EL (cell line): ENCODE measurements at regions not wholly inside any gene's neighbourhood (a gene's known extent, or its start where the extent isn't known, plus 50 kb on each side); places are given as distances from the start of the nearest gene placed in this dataset.
"Not testable (repeated sequence)": the region's sequence is repeated elsewhere in the genome, so short reads cannot be mapped to it uniquely, and the experiment has no call there.

Experiments used
- DNase-seq: peaks from one replicate; pipeline ENCODE4 v3.0.0-alpha.2; 2016

DNA sequence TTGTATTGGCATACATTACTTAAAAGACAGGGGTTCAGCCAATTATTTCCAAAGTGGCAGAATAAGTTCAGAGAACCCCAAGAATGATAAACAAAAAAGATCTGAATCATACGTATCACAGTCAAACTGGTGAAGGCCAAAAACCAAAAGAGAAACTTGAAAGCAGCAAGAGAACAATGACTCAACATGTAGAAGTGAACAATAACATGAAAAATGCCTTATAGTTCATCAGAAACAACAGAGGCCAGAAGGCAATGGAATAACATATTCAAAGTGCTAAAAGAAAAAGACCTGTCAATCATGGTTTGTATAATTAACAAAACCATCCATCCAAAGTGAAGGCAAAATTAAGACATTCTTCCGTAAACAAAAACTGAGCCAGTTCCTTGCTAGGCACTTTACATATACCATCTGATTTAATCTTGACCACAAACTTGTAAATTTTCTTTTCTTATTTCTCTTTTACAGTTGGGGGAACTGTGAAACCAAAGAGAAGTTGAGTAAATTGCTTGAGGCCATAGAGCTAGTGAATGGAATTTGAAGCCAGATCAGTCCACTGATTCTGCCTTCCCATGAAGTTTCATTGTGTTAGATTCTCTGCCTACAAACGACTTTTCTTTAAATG lies 232.1 kb upstream of the SEL1L start:
- no peak for DNase-seq

DNA sequence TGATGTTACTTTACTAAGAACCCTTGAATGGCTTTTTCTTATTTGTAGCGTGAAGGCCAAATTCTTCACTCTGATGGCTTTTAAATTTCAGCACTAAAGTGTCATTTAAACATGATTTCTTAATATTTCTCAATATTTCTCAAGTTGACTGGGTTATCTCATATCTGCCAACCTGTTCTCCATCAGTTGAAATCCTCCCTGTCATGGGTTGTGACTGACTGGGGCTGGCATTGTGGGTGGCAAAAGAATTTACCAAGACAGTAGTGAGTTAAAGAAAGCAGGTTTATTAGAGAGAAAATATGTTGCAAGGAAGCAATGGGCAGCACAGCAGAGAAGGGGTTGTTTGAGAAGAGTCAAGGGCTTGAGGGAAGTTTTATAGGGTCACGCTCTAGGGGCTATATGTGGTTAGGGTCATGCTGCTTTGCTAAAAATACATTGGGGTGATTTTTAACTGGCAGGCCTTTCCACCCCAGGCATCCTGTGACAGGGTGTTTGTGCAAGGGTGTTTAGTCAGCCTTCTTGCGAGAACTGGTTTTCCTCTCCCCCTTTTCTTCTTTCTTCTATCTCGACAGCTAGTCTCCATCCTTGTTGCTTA lies 232.8 kb upstream of the SEL1L start:
- no peak for DNase-seq

- DNase-seq = no peak
Observed at GRCh38 chr14:81767266-81767995, 233.8 kb upstream of the SEL1L start.

DNA sequence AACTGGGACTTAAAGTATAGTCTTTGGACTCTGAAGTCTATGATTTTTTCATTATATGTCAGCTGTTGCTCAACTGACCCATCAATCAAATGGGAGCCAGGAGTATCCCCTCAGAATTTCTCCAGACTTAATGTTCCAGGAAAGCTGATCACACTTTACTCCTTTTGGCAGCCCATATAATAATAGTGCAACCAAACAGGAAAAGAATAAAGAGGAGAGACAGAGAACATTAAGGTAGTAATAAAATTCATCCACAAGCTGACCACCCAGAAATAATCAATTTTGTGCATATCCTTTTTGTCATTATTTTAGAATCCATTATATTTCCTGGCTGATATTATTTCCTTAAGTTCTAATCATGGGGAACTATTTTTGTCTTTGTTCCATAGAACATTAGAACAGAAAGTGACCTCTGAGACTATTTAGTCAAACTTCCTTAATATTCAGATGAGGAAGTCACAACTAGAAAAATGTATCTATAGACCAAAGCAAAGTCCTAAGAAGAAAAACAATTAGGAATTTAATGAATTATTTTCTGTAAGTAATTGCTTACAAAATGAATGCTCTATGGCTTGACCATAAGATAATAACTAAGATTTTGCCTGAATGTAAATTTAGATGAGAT lies 238.1 kb upstream of the SEL1L start:
- no peak for DNase-seq

- no peak for DNase-seq
Observed at GRCh38 chr14:81772381-81772780, 238.7 kb upstream of the SEL1L start.

- no peak for DNase-seq
Observed at GRCh38 chr14:81776531-81776930, 242.9 kb upstream of the SEL1L start.

- not testable (repeated sequence) for DNase-seq
Observed at GRCh38 chr14:81781798-81782197, 248.1 kb upstream of the SEL1L start.

DNA sequence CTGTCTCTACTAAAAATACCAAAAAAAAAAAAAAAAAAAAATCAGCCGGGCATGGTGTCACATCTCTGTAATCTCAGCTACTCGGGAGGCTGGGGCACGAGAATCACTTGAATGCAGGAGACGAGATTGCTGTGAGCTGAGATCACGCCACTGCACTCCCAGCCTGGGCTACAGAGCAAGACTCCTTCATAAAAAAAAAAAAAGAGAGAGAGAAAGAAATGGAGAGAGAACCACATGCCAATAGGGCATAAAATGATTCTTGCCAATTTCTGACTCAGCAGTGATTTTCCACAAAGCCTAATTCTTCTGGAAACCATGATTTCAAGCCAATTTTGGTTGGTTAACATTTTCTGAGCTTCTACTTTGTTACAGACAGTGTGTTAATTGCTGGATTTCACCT lies 250.4 kb upstream of the SEL1L start:
- no peak for DNase-seq

DNA sequence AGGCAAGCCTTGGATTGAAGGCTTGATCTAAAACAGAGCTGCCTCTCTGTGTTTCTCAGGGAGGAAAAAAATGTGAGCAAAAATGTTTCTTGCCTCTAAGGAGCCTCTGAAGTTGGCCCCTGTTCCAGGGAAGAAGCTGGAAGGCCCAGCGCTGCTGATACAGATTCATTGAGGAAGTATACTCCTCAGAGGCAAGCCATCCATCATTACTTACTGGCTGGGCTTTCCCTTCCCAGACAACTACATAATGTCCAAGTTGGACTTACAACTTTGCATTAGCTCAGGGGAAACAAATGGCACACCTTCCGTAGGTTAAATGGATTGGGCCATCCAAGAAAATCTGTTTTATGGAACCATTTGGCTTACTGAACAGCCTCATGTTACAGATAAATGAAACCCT lies 263.7 kb upstream of the SEL1L start:
- DNase-seq = no peak

GRCh38 chr14:81801921-81802320 lies 268.3 kb upstream of the SEL1L start:
- no peak for DNase-seq

DNA sequence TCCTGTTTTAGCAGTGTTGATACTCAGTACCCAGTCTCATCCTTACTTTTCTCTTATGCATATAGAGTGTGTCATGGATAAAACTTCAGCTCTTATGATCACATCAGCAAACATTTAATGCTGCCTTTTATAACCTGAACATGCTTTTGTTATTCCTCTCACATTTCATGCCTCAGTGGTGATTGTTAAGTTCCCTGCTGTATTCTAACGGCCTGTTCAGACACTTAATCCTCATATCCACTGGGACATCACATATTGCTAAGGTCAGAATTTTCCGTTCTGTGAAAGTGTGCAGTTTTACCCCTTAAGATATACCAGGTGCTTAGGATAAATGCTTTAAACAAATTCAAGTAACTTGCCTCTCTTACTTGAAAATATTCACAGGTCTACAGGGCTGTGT lies 268.7 kb upstream of the SEL1L start:
- no peak for DNase-seq

GRCh38 chr14:81805785-81806184 lies 272.1 kb upstream of the SEL1L start:
- DNase-seq = no peak

GRCh38 chr14:81811705-81812269 lies 278.1 kb upstream of the SEL1L start:
- DNase-seq = no peak

- DNase-seq = no peak
Observed at GRCh38 chr14:81818271-81818670, 284.6 kb upstream of the SEL1L start.

DNA sequence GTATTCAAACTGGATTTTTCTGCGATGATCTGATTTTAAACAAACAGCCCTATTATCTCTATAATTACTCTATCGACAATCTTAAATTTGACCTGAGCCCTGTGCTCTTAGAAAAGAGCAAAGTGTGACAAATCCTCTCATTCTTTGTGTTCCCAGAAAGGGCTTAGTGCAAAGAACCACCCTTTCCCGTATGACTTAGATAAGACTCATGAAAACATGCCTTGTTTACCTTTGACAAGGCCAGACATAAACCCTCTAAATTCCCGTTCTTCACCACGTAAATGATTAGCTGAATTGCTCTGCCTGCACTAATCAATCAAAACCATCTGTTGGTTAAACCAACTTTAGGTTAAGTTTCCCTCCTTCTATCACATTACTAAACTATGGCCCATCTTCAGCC lies 285.7 kb upstream of the SEL1L start:
- no peak for DNase-seq

DNA sequence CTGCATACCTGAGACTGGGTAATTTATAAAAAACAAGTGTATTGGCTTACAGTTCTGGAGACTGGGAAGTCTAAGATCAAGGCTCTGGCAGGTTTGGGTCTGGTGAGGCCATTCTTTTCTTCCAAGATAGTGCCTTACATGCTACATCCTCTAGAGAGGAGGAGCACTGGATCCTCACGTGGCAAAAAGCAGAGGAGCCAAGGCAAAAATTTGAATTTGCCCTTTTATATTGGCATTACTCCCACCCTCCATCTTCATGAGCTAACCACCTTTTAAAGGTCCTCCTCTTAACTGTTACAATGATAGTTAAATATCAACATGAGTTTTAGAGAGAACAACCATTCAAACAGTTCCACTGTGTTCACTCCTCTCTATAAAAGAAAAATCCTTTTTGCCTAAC lies 286.3 kb upstream of the SEL1L start:
- no peak for DNase-seq

DNA sequence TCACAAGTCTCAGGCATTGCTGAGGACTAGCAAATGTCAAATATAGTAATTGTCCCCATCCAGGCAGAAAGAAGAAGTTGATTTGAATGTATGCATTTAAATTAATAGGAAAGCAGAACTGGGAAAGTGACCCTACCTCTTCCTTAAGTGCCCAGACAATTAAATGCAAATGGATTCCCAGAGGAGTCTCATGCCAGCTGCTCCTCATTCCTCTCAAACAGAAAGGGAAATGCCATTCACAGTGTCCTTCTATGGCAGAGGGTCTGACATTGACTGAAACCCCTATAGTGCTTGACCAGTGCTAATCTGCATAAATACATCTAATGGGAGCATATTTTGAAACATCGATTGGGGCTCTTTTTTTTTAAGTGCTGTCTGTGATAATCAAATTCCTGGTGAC lies 292.4 kb upstream of the SEL1L start:
- no peak for DNase-seq

DNA sequence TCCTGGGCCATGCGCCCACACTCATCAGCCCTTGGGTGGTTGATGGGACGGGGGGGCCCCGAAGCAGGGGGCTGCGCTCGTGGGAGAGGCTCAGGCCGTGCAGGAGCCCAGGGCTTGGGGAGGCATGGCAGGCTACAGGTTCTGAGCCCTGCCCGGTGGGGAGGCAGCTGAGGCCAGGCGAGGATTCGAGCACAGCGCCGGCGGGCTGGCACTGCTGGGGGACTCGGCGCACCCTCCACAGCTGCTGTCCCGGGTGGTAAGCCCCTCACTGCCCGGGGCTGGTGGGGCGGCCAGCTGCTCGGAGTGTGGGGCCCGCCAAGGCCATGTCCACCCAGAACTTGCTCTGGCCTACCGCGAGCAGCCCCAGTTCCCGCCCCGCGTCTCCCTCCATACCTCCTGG lies 295.8 kb upstream of the SEL1L start:
- no peak for DNase-seq

- DNase-seq = no peak
Observed at GRCh38 chr14:81831128-81831820, 297.6 kb upstream of the SEL1L start.

DNA sequence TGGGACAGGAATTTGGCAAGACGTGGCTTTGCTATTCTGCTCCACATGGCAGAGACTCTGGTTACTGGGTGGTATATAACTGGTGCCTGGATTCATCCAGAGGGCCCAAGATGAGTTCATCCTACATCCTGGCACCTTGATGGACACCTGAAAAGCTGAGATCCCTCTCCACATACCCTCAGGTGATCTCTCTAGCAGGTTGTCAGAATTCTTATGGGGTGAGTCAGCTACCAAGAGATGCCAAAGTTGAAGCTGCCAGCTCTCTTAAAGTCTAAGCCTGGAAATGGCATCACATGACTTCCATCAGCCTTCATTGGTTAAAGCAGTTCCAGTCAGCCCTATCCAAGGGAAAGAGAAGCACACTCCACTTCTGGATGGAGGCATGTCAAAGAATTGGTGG lies 300.7 kb upstream of the SEL1L start:
- no peak for DNase-seq

- DNase-seq = no peak
Observed at GRCh38 chr14:81837304-81837703, 303.7 kb upstream of the SEL1L start.

DNA sequence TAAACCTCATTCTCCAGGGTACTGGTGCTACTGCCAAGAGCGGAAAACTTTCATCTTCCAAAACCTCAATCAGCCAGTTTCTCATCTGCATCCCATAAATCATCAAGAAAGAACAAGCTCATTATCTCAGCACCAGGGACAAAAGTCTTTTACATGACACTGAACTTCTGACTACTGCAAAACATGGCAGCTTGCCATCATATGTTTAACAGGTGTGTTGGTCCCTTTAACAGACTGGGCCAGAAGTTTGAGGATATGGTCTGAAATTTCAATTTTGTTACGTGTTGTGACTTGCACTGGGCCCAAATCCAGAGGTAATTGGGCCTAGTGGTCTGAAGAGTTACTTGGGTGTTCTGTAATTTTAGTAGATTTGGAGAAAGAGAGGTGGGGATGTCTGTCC lies 305.4 kb upstream of the SEL1L start:
- DNase-seq = no peak

GRCh38 chr14:81841346-81841745 lies 307.7 kb upstream of the SEL1L start:
- DNase-seq = no peak
